ENCODE measurements at regions not wholly inside any gene's neighbourhood (a gene's known extent, or its start where the extent isn't known, plus 50 kb on each side); places are given as distances from the start of the nearest gene placed in this dataset.

DNA sequence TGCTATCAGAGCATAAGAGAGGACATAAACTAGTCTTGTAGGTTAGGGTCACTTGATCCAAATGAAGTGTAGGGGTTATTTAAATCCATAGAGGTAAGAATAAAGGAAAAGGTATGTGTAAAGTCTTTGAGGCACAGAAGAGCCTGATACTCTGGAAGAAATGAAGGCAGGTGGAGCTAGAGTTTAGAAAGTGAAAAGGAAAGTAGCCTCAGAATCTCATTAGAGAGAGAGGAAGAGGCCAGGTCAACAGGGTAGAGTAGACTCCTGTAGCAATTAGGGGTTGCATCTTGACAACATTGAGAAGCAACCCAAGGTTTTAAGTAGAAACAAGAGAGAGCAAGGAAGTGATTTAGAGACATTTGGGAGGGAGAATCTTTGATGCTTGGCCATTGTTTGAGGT lies 235.2 kb upstream of the SOX9 start:
- Histone ChIP-seq H3K36me3 (ENCODE audit: control insufficient read depth, insufficient read depth, low read length) (no peaks in the 10 kb centered on the region), H3K4me3 (replicated peaks; ENCODE audit: low read depth, low read length) (no peak overlapping the region), H3K27me3 (replicated peaks; ENCODE audit: control insufficient read depth, insufficient read depth, low read length) (no peaks in the 10 kb centered on the region)
- no peak for DNase-seq (ENCODE audit: extremely low read depth, insufficient read length)
- TF ChIP-seq, protein P1, sequence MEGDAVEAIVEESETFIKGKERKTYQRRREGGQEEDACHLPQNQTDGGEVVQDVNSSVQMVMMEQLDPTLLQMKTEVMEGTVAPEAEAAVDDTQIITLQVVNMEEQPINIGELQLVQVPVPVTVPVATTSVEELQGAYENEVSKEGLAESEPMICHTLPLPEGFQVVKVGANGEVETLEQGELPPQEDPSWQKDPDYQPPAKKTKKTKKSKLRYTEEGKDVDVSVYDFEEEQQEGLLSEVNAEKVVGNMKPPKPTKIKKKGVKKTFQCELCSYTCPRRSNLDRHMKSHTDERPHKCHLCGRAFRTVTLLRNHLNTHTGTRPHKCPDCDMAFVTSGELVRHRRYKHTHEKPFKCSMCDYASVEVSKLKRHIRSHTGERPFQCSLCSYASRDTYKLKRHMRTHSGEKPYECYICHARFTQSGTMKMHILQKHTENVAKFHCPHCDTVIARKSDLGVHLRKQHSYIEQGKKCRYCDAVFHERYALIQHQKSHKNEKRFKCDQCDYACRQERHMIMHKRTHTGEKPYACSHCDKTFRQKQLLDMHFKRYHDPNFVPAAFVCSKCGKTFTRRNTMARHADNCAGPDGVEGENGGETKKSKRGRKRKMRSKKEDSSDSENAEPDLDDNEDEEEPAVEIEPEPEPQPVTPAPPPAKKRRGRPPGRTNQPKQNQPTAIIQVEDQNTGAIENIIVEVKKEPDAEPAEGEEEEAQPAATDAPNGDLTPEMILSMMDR (IDR thresholded peaks at IDR 0.05; ENCODE audit: insufficient read depth, low read length, poor library complexity, severe bottlenecking): no peak

DNA sequence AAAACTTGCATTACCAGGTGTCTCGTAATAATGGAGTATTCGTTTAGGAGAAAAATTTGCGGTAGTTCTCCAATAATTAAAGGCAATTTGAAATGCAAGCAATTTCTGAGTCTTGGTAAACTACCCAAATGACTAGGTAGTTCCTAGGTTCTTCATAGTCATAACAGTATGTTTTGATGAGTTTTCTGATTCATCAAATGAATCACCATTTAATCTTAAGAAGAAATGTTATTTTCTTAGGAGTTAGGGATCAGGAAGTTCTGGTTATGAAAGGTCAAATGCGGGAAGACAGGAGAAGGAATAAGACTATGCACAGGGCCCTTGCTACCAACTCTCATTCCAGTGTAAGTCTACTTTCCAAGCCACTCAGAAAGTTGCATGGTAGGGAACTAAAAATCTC lies 221.5 kb upstream of the SOX9 start:
- DNase-seq (ENCODE audit: extremely low read depth, insufficient read length): no peak
- no peaks in the 10 kb centered on the region for H3K27me3 ChIP-seq (replicated peaks; ENCODE audit: control insufficient read depth, insufficient read depth, low read length)
- no peak overlapping the region for H3K4me3 ChIP-seq (replicated peaks; ENCODE audit: low read depth, low read length)
- H3K36me3 ChIP-seq (ENCODE audit: control insufficient read depth, insufficient read depth, low read length): no peaks in the 10 kb centered on the region
- TF ChIP-seq, protein P1 (IDR thresholded peaks at IDR 0.05; ENCODE audit: insufficient read depth, low read length, poor library complexity, severe bottlenecking): no peak

DNA sequence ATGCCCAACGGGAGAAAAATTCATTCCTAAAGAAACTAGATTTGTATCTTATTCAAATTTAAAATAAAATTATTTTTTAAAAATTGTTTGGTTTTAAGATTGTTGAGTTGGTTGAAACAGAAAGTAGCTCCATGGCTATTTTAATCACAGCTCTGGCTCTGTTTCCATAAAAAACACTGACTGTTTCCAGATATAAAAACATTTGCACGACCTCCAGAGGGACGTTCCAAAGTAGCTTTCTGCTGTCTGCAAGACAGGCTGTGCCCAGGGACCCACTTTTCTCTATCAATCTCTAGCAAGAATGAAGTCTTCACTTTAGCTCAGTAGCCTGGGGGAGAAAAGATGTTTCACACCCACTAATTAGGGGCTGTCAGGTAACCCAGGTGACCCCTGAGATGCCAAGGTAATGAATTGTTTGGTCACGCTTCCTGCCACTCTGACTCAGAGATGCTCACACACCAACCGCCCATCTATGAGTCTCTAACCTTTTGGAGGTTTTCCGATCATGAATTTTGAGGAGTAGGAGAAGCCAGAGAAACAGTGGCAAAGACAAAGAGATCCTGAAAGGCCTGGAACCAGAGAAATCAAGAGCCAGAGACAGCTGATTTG lies 220.1 kb upstream of the SOX9 start:
- TF ChIP-seq, protein P1 (IDR thresholded peaks at IDR 0.05; ENCODE audit: insufficient read depth, low read length, poor library complexity, severe bottlenecking): no peak
- H3K27me3 ChIP-seq (replicated peaks; ENCODE audit: control insufficient read depth, insufficient read depth, low read length): no peaks in the 10 kb centered on the region
- H3K36me3 ChIP-seq (ENCODE audit: control insufficient read depth, insufficient read depth, low read length): no peaks in the 10 kb centered on the region
- no peak overlapping the region for H3K4me3 ChIP-seq (replicated peaks; ENCODE audit: low read depth, low read length)
- no peak for DNase-seq (ENCODE audit: extremely low read depth, insufficient read length)

DNA sequence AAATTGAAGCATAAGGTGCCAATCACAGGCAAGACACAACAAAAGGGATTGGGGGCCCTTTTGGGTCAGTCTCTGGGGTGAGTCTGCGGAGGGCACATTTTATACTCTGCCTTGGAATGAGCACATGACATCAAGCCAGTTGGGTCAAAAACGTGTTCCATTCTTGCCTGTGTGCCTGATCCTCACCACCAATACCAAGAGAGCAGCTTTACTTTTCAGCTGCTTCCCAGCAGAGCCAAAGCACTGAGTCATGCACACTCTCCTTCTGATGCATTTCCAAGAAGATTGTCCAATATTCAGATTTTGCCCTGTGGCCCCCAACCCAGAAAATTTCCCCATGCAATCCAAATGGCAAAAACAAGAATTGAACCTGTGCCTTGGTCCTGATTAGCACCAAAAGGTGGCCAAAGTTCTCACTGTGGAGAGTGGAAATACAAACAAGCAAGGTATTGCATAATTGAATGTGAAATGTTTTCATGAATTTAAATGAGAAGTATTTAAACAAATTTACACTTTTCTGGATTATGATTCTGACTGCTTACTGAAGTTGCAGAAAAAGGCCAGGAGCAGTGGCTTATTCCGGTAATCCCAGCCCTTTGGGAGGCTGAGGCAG lies 217.8 kb upstream of the SOX9 start:
- TF ChIP-seq, protein P1 (IDR thresholded peaks at IDR 0.05; ENCODE audit: insufficient read depth, low read length, poor library complexity, severe bottlenecking): no peak
- no peak for DNase-seq (ENCODE audit: extremely low read depth, insufficient read length)
- H3K27me3 ChIP-seq (replicated peaks; ENCODE audit: control insufficient read depth, insufficient read depth, low read length): no peaks in the 10 kb centered on the region

DNA sequence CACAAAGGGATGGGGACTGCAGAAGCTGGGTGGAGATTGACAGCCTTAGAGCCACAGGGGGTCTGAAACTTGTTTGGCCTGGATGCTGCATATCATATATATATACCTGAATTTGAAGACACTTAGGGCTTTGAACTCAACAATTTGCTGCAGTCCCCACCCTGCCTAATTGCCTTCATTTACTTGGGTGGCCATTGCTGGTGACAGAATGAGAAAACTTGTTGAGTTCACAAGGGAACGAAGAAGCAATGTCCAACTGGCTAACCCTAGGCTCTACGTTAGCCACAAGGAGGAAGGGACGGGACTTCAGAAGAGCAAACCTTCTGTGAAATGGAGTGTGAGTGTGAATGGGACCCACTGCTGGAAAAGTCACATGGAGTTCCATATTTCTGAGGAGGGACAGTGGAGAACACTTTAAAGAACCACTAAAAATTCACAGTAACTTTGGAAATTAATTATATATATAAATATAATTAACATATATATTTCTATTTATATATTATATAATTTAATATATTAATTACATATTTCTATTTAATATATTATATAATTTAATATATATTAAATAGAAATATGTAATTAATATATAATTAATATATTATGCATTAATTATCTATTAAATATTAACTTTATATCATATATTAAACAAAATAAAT lies 215.3 kb upstream of the SOX9 start:
- no peak overlapping the region for H3K4me3 ChIP-seq (replicated peaks; ENCODE audit: low read depth, low read length)
- H3K27me3 ChIP-seq (replicated peaks; ENCODE audit: control insufficient read depth, insufficient read depth, low read length): no peaks in the 10 kb centered on the region
- TF ChIP-seq, protein P1 (IDR thresholded peaks at IDR 0.05; ENCODE audit: insufficient read depth, low read length, poor library complexity, severe bottlenecking): no peak
- DNase-seq (ENCODE audit: extremely low read depth, insufficient read length): no peak
- H3K36me3 ChIP-seq (ENCODE audit: control insufficient read depth, insufficient read depth, low read length): no peaks in the 10 kb centered on the region

More for the DNA sequence above, 217.8 kb upstream of the SOX9 start:
- Histone ChIP-seq H3K4me3 (replicated peaks; ENCODE audit: low read depth, low read length) (no peak overlapping the region), H3K36me3 (ENCODE audit: control insufficient read depth, insufficient read depth, low read length) (no peaks in the 10 kb centered on the region)

Data from GM06990 (cell line).